Keratinocyte (primary cell): ENCODE measurements at regions not wholly inside any gene's neighbourhood (a gene's known extent, or its start where the extent isn't known, plus 50 kb on each side); places are given as distances from the start of the nearest gene placed in this dataset.

ENCODE experiments used
- DNase-seq: peaks from one replicate; pipeline ENCODE4 v3.0.0-alpha.2; 2011; ENCODE audit warnings: low read depth, missing footprints, low spot score
- FAIRE-seq: peaks from 2 replicates; lab custom pipeline; 2011; peaks lifted over from hg19 to GRCh38; lab: Jason Lieb, UNC
- H2AFZ ChIP-seq: 2 replicates; pipeline ENCODE4 v1.6.0; 2012; ENCODE audit warnings: low read length, control low read depth, inconsistent platforms; ENCODE audit not compliant: control insufficient read depth
- H3K27ac ChIP-seq: 2 replicates; pipeline ENCODE4 v1.5.1; 2011; ENCODE audit warnings: low read length; ENCODE audit not compliant: control insufficient read depth, insufficient read depth
- H3K27me3 ChIP-seq: 3 replicates; pipeline ENCODE4 v1.6.0; 2011; ENCODE audit warnings: low read length; ENCODE audit not compliant: control insufficient read depth, insufficient read depth; ENCODE audit errors: extremely low read depth
- H3K36me3 ChIP-seq, 2 experiments: 2 replicates in 1 of 2; 3 replicates in 1 of 2; pipeline ENCODE4 v1.5.1; 2011; ENCODE audit warnings: low read length in 2 of 2, mild to moderate bottlenecking in 1 of 2; ENCODE audit not compliant: control insufficient read depth in 2 of 2, insufficient read depth in 2 of 2; ENCODE audit errors: extremely low read depth in 1 of 2
- H3K4me1 ChIP-seq: 3 replicates; pipeline ENCODE4 v1.5.1; 2011; ENCODE audit warnings: low read length; ENCODE audit not compliant: control insufficient read depth, insufficient read depth; ENCODE audit errors: extremely low read depth
- H3K4me2 ChIP-seq: 3 replicates; pipeline ENCODE4 v1.6.0; 2011; ENCODE audit warnings: low read depth, low read length; ENCODE audit not compliant: control insufficient read depth, insufficient read depth; ENCODE audit errors: extremely low read depth
- H3K4me3 ChIP-seq, 3 experiments: fragments of 200-600 bp in 1 of 3; sonication (generic) in 1 of 3; 2 replicates in 2 of 3; 3 replicates in 1 of 3; pipeline ENCODE4 v1.5.1; 2011 to 2016; ENCODE audit warnings: low read length in 3 of 3, mild to moderate bottlenecking in 3 of 3, control low read depth in 2 of 3, inconsistent platforms in 1 of 3, low read depth in 1 of 3, mixed read lengths in 1 of 3, mixed run types in 1 of 3, moderate library complexity in 1 of 3; ENCODE audit not compliant: control insufficient read depth in 2 of 3, insufficient read depth in 2 of 3; ENCODE audit errors: extremely low read depth in 1 of 3
- H3K79me2 ChIP-seq: 2 replicates; pipeline ENCODE4 v1.6.0; 2012; ENCODE audit warnings: low read length; ENCODE audit not compliant: control insufficient read depth, insufficient read depth
- H3K9ac ChIP-seq: 3 replicates; pipeline ENCODE4 v1.6.0; 2011; ENCODE audit warnings: low read length; ENCODE audit not compliant: control insufficient read depth, insufficient read depth; ENCODE audit errors: extremely low read depth
- H3K9me1 ChIP-seq: 3 replicates; pipeline ENCODE4 v1.6.0; 2011; ENCODE audit warnings: low read length; ENCODE audit not compliant: control insufficient read depth, insufficient read depth; ENCODE audit errors: extremely low read depth
- H3K9me3 ChIP-seq: 2 replicates; pipeline ENCODE4 v1.5.1; 2012; ENCODE audit warnings: low read depth, low read length; ENCODE audit not compliant: control insufficient read depth
- H4K20me1 ChIP-seq: 3 replicates; pipeline ENCODE4 v1.6.0; 2011; ENCODE audit warnings: low read length; ENCODE audit not compliant: control insufficient read depth, insufficient read depth; ENCODE audit errors: extremely low read depth
- EZH2 ChIP-seq: IDR thresholded peaks from one replicate; pipeline ENCODE4 v1.6.1; 2012; ENCODE audit warnings: inconsistent platforms, mild to moderate bottlenecking, low read length, moderate library complexity
- dilution Hi-C: fragments of 300-500 bp; cut with MboI; formaldehyde crosslinking; loops from one replicate; pipeline ENCODE4 v1.7.0; 2020; ENCODE audit warnings: low sequenced_read_pairs; ENCODE audit not compliant: extremely low pct_ligation_motif_present
- TF ChIP-seq, protein P1 (sequence below), 3 experiments: IDR thresholded peaks in 1 of 3; conservative IDR thresholded peaks in 1 of 3; optimal IDR thresholded peaks in 1 of 3; 2 replicates in 2 of 3; 3 replicates in 1 of 3; pipeline versions ENCODE3 to v1.5.1; 2011; ENCODE audit warnings: low read length in 3 of 3, mild to moderate bottlenecking in 3 of 3, moderate library complexity in 2 of 3, control low read depth in 1 of 3, inconsistent platforms in 1 of 3; ENCODE audit not compliant: insufficient read depth in 2 of 3; ENCODE audit errors: extremely low read depth in 1 of 3

DNA sequence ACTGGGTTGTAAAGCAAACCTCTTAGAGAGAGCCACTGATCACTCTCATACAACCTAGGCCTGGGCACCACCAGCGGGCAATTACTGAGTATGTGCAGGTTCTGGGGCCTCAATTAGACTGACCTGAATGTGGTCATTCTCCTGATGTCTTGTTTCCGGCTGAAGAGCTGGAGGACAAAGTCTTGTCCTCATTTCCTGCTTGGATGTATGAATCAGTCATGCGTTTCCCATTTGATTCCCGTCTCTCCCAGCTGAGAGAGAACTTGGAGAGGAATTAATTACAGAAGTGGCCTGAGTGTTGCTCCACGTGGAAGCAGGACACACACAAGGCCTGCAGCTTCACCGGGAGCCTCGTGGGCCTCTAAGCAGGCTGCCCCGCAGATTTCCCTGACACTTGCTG is 799.3 kb upstream of the ARGLU1 start:
- Histone ChIP-seq H3K4me2 (no peak overlapping the region), H4K20me1 (no peaks in the 10 kb centered on the region), H3K27me3 (no peaks in the 10 kb centered on the region), H3K4me1 (no peaks in the 10 kb centered on the region), H3K9me1 (no peaks in the 10 kb centered on the region), H3K79me2 (no peaks in the 10 kb centered on the region), H3K9me3 (no peaks in the 10 kb centered on the region), H3K36me3 (no peaks in the 10 kb centered on the region), H2AFZ (no peak overlapping the region), H3K4me3 (no peak overlapping the region), H3K9ac (no peak overlapping the region), H3K27ac (no peak overlapping the region)
- DNase-seq (no peak), FAIRE-seq (no peak)
- dilution Hi-C loops = no loop called here
- TF ChIP-seq, protein P1, sequence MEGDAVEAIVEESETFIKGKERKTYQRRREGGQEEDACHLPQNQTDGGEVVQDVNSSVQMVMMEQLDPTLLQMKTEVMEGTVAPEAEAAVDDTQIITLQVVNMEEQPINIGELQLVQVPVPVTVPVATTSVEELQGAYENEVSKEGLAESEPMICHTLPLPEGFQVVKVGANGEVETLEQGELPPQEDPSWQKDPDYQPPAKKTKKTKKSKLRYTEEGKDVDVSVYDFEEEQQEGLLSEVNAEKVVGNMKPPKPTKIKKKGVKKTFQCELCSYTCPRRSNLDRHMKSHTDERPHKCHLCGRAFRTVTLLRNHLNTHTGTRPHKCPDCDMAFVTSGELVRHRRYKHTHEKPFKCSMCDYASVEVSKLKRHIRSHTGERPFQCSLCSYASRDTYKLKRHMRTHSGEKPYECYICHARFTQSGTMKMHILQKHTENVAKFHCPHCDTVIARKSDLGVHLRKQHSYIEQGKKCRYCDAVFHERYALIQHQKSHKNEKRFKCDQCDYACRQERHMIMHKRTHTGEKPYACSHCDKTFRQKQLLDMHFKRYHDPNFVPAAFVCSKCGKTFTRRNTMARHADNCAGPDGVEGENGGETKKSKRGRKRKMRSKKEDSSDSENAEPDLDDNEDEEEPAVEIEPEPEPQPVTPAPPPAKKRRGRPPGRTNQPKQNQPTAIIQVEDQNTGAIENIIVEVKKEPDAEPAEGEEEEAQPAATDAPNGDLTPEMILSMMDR (optimal IDR thresholded peaks at IDR 0.05 in 1 of 3, IDR thresholded peaks at IDR 0.05 in 1 of 3, conservative IDR thresholded peaks at IDR 0.05 in 1 of 3; ENCODE audit: extremely low read depth in 1 of 3, insufficient read depth in 2 of 3, low read length in 3 of 3) = no peak
- no peak for TF ChIP-seq EZH2

DNA sequence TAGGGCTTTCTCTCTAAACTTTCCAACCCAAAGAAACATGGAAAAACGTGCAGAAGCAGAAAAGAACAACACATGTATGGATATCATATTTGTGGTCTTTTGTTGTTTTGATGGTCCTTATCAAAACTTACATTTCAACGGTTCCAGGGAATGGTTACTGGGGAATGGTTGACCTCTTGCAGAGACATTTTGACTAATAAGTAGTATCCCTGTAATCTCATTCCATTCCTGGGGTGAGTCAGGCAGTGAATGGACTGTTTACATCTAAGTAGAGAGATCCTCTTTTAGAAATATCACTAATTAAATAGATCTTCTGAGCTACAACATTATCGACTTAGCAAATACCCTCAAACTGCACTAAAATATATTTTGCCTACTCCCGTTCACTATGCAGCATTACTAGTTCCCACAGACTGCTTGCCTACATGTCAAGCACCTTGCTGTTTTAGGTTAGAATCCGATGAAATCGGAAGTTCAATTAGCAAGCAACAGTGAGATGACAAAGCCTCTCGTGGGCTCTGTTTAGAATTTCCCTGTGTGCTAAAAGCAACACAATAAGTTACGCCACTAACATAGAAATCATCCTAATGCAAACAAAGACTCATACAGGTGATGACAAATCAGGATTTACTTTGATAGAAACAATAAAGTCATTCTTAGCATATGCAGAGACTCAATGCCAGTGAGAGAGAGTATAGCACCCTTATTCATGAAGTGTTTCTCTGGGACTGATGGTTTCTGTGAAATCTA is 797.7 kb upstream of the ARGLU1 start:
- H3K9ac ChIP-seq = no peak overlapping the region
- no peak overlapping the region for H3K4me2 ChIP-seq

More for the DNA sequence above, 797.7 kb upstream of the ARGLU1 start:
- no peaks in the 10 kb centered on the region for H3K79me2 ChIP-seq
- no peak for DNase-seq
- no peaks in the 10 kb centered on the region for H3K9me1 ChIP-seq
- H3K4me3 ChIP-seq = no peak overlapping the region
- H3K36me3 ChIP-seq = no peaks in the 10 kb centered on the region
- H3K4me1 ChIP-seq = no peaks in the 10 kb centered on the region
- H3K27me3 ChIP-seq = no peaks in the 10 kb centered on the region
- dilution Hi-C loops = no loop called here
- no peak overlapping the region for H3K27ac ChIP-seq
- FAIRE-seq = no peak
- TF ChIP-seq, protein P1 (optimal IDR thresholded peaks at IDR 0.05 in 1 of 3, IDR thresholded peaks at IDR 0.05 in 1 of 3, conservative IDR thresholded peaks at IDR 0.05 in 1 of 3; ENCODE audit: extremely low read depth in 1 of 3, insufficient read depth in 2 of 3, low read length in 3 of 3) = no peak
- no peak for TF ChIP-seq EZH2
- no peaks in the 10 kb centered on the region for H4K20me1 ChIP-seq
- no peaks in the 10 kb centered on the region for H3K9me3 ChIP-seq
- no peak overlapping the region for H2AFZ ChIP-seq
